H1 (cell line): ENCODE measurements at regions not wholly inside any gene's neighbourhood (a gene's known extent, or its start where the extent isn't known, plus 50 kb on each side); places are given as distances from the start of the nearest gene placed in this dataset.

ENCODE experiments used
- CTCF ChIA-PET: fragments of 300-600 bp; sonication (Branson Sonifier 250); formaldehyde crosslinking; loops from one replicate; lab custom pipeline; 2021; ENCODE audit not compliant: partially characterized antibody; lab: Charles Lee
- POLR2A ChIA-PET: fragments of 300-600 bp; sonication (Branson Sonifier 250); formaldehyde crosslinking; loops from one replicate; lab custom pipeline; 2021; ENCODE audit warnings: inconsistent platforms; ENCODE audit not compliant: partially characterized antibody; lab: Charles Lee
- DNase-seq, 2 experiments: peaks; one replicate each; pipeline versions ENCODE4 v3.0.0 to v3.0.0-alpha.2; 2010 to 2022; ENCODE audit warnings: low spot score in 2 of 2, low read depth in 1 of 2, mixed read lengths in 1 of 2
- FAIRE-seq: peaks from 2 replicates; lab custom pipeline; 2011; peaks lifted over from hg19 to GRCh38; lab: Jason Lieb, UNC
- H2AFZ ChIP-seq: 2 replicates; pipeline ENCODE4 v1.8.1; 2012; ENCODE audit warnings: low read length, inconsistent platforms
- H2AK5ac ChIP-seq: 2 replicates; pipeline ENCODE4 v1.6.1; 2013; ENCODE audit warnings: low read depth, low read length
- H2BK120ac ChIP-seq: replicated peaks from 2 replicates; pipeline ENCODE3; 2013; ENCODE audit warnings: low read depth, low read length, inconsistent platforms
- H2BK12ac ChIP-seq: 2 replicates; pipeline ENCODE4 v1.6.1; 2013; ENCODE audit warnings: low read depth, low read length
- H2BK15ac ChIP-seq: 2 replicates; pipeline ENCODE4 v1.6.1; 2013; ENCODE audit warnings: low read length
- H2BK20ac ChIP-seq: 2 replicates; pipeline ENCODE4 v1.6.1; 2013; ENCODE audit warnings: low read length
- H2BK5ac ChIP-seq: 2 replicates; pipeline ENCODE4 v1.6.1; 2013; ENCODE audit warnings: low read depth, low read length
- H3K14ac ChIP-seq: 2 replicates; pipeline ENCODE4 v1.6.1; 2013; ENCODE audit warnings: inconsistent platforms; ENCODE audit not compliant: insufficient read length
- H3K18ac ChIP-seq: 2 replicates; pipeline ENCODE4 v1.6.1; 2013; ENCODE audit warnings: low read length; ENCODE audit errors: extremely low read depth
- H3K23ac ChIP-seq: 2 replicates; pipeline ENCODE4 v1.6.1; 2013; ENCODE audit warnings: inconsistent platforms; ENCODE audit not compliant: insufficient read length
- H3K23me2 ChIP-seq: 2 replicates; pipeline ENCODE4 v1.6.1; 2013; ENCODE audit warnings: low read depth, low read length
- H3K27ac ChIP-seq: 2 replicates; pipeline ENCODE4 v1.6.1; 2011; ENCODE audit warnings: low read depth, low read length, inconsistent platforms
- H3K27me3 ChIP-seq, 4 experiments: replicated peaks in 1 of 4; 1 replicate in 1 of 4; 2 replicates in 3 of 4; pipeline versions ENCODE4 v1.6.1 to v1.8.1; 2011 to 2013; ENCODE audit warnings: low read length in 3 of 4, mild to moderate bottlenecking in 3 of 4, inconsistent platforms in 2 of 4, mixed read lengths in 2 of 4, moderate library complexity in 1 of 4; ENCODE audit not compliant: control insufficient read depth in 3 of 4, insufficient read depth in 3 of 4; ENCODE audit errors: extremely low read depth in 1 of 4
- H3K36me3 ChIP-seq, 4 experiments: 2 replicates each; pipeline versions ENCODE4 v1.6.1 to v1.8.1; 2011 to 2013; ENCODE audit warnings: mild to moderate bottlenecking in 4 of 4, low read length in 3 of 4, moderate library complexity in 2 of 4, control low read depth in 1 of 4, inconsistent platforms in 1 of 4; ENCODE audit not compliant: insufficient read depth in 4 of 4, control insufficient read depth in 2 of 4
- H3K4ac ChIP-seq: replicated peaks from 2 replicates; pipeline ENCODE3; 2013; ENCODE audit warnings: low read length, low read depth, mixed read lengths, inconsistent platforms; ENCODE audit not compliant: insufficient read length
- H3K4me1 ChIP-seq, 4 experiments: replicated peaks in 1 of 4; 1 replicate in 1 of 4; 2 replicates in 3 of 4; pipeline versions ENCODE4 v1.6.1 to v1.8.1; 2011 to 2013; ENCODE audit warnings: low read length in 3 of 4, inconsistent platforms in 2 of 4, mixed read lengths in 1 of 4; ENCODE audit not compliant: insufficient read depth in 4 of 4, control insufficient read depth in 3 of 4
- H3K4me2 ChIP-seq, 2 experiments: 2 replicates each; pipeline versions ENCODE4 v1.6.1 to v1.8.1; 2011 to 2013; ENCODE audit warnings: low read depth in 2 of 2, low read length in 2 of 2, control low read depth in 1 of 2, inconsistent platforms in 1 of 2, mild to moderate bottlenecking in 1 of 2; ENCODE audit not compliant: insufficient read depth in 1 of 2
- H3K4me3 ChIP-seq, 4 experiments: fragments of 200-600, 300-600 bp in 1 of 4; sonication (generic), shearing (Covaris generic), sonication (Bioruptor Twin) in 1 of 4; 2 replicates each; pipeline versions ENCODE4 v1.5.1 to v1.8.1; 2011 to 2016; ENCODE audit warnings: low read length in 4 of 4, low read depth in 3 of 4, control low read depth in 2 of 4, inconsistent platforms in 2 of 4, mild to moderate bottlenecking in 2 of 4, mixed read lengths in 1 of 4, moderate library complexity in 1 of 4; ENCODE audit not compliant: insufficient read depth in 2 of 4; ENCODE audit errors: extremely low read depth in 1 of 4
- H3K56ac ChIP-seq: replicated peaks from 2 replicates; pipeline ENCODE3; 2013; ENCODE audit warnings: low read depth, mild to moderate bottlenecking, mixed read lengths, low read length, inconsistent platforms; ENCODE audit not compliant: insufficient read length
- H3K79me1 ChIP-seq: 2 replicates; pipeline ENCODE4 v1.6.1; 2013; ENCODE audit warnings: low read depth, low read length, control low read depth
- H3K79me2 ChIP-seq, 2 experiments: 2 replicates each; pipeline versions ENCODE4 v1.6.1 to v1.8.1; 2012 to 2013; ENCODE audit warnings: low read length in 2 of 2, mild to moderate bottlenecking in 2 of 2, inconsistent platforms in 1 of 2; ENCODE audit not compliant: insufficient read depth in 2 of 2, control insufficient read depth in 1 of 2
- H3K9ac ChIP-seq, 4 experiments: replicated peaks in 1 of 4; 1 replicate in 1 of 4; 2 replicates in 3 of 4; pipeline versions ENCODE4 v1.6.1 to v1.8.1; 2011 to 2013; ENCODE audit warnings: low read depth in 3 of 4, low read length in 3 of 4, control low read depth in 2 of 4, mild to moderate bottlenecking in 2 of 4, moderate library complexity in 2 of 4, inconsistent platforms in 1 of 4; ENCODE audit errors: extremely low read depth in 1 of 4
- H3K9me3 ChIP-seq, 2 experiments: 2 replicates each; pipeline versions ENCODE4 v1.6.1 to v1.8.1; 2012 to 2013; ENCODE audit warnings: mild to moderate bottlenecking in 2 of 2, moderate library complexity in 2 of 2, control low read depth in 1 of 2, inconsistent platforms in 1 of 2, low read depth in 1 of 2, low read length in 1 of 2, mixed read lengths in 1 of 2; ENCODE audit not compliant: insufficient read depth in 2 of 2
- H4K20me1 ChIP-seq, 2 experiments: replicated peaks in 1 of 2; 2 replicates each; pipeline versions ENCODE3 to v1.8.1; 2011 to 2013; ENCODE audit warnings: inconsistent platforms in 2 of 2, low read length in 2 of 2, mild to moderate bottlenecking in 1 of 2; ENCODE audit not compliant: insufficient read depth in 2 of 2, control insufficient read depth in 1 of 2
- H4K5ac ChIP-seq: 2 replicates; pipeline ENCODE4 v1.6.1; 2013; ENCODE audit warnings: low read length, low read depth, mixed read lengths, inconsistent platforms; ENCODE audit not compliant: insufficient read length
- H4K8ac ChIP-seq: 2 replicates; pipeline ENCODE4 v1.8.0; 2013; ENCODE audit warnings: mild to moderate bottlenecking, moderate library complexity, low read length, inconsistent platforms; ENCODE audit not compliant: insufficient read depth; ENCODE audit errors: extremely low read depth
- H4K91ac ChIP-seq: replicated peaks from 2 replicates; pipeline ENCODE3; 2013; ENCODE audit warnings: low read length, mixed read lengths, inconsistent platforms; ENCODE audit not compliant: insufficient read length
- FOSL1 ChIP-seq: IDR thresholded peaks from 2 replicates; pipeline ENCODE4 v1.6.1; 2011; ENCODE audit warnings: mild to moderate bottlenecking, low read depth, low read length, moderate library complexity; ENCODE audit not compliant: insufficient read depth
- KDM1A ChIP-seq: fragments of 200-600, 300-600 bp; sonication (generic); IDR thresholded peaks from 2 replicates; pipeline ENCODE4 v1.7.1; 2016; ENCODE audit warnings: mild to moderate bottlenecking, low read length, borderline replicate concordance
- SP2 ChIP-seq: IDR thresholded peaks from 2 replicates; pipeline ENCODE4 v1.6.1; 2012; ENCODE audit warnings: mild to moderate bottlenecking, low read length, inconsistent platforms
- YY1 ChIP-seq: IDR thresholded peaks from 2 replicates; pipeline ENCODE4 v1.6.1; 2011; ENCODE audit warnings: low read depth, mild to moderate bottlenecking, low read length
- WGBS, 2 experiments: shearing (Covaris generic) in 1 of 2; methylation state at CpG; one replicate each; pipeline versions ENCODE4 v1.1.6 to v1.1.7; 2013 to 2015; ENCODE audit warnings: low lambda C conversion rate in 2 of 2, mixed read lengths in 2 of 2, inconsistent platforms in 1 of 2, low coverage in 1 of 2, missing lambda C conversion rate in 1 of 2; ENCODE audit not compliant: insufficient replicate concordance in 2 of 2, insufficient coverage in 1 of 2, insufficient read length in 1 of 2; ENCODE audit errors: extremely low coverage in 1 of 2, missing lambda C conversion rate in 1 of 2; 5-methylcytosine and 5-hydroxymethylcytosine counted together

- no peak overlapping the region for H2BK12ac ChIP-seq
- H4K5ac ChIP-seq, result no peak overlapping the region
- H3K14ac ChIP-seq, result no peak overlapping the region
- no peak overlapping the region for H3K9ac ChIP-seq
- no peaks in the 10 kb centered on the region; the same call in 1 of the 2 replicates for H3K23me2 ChIP-seq
- no peak overlapping the region for H3K27ac ChIP-seq
- H2BK5ac ChIP-seq, result no peak overlapping the region
- no peaks in the 10 kb centered on the region for H3K79me1 ChIP-seq
- H2AK5ac ChIP-seq, result no peak overlapping the region
- DNase-seq, result no peak
- H3K56ac ChIP-seq, result no peak overlapping the region
- no peaks in the 10 kb centered on the region for H3K9me3 ChIP-seq
- no peak overlapping the region for H2BK15ac ChIP-seq
- H4K8ac ChIP-seq, result no peak overlapping the region
- no peak overlapping the region for H3K23ac ChIP-seq
- H2BK120ac ChIP-seq, result no peak overlapping the region
- no peaks in the 10 kb centered on the region for H3K4me1 ChIP-seq
- 92% methylated on average over 8 of the region's 9 CpGs; no CpG with 5 or more reads in 1 of the 2 experiments for WGBS, 2 experiments
- no peak overlapping the region for H2BK20ac ChIP-seq
- no peak for TF ChIP-seq FOSL1
- no peak for TF ChIP-seq YY1
- TF ChIP-seq KDM1A, result no peak
- no peak for TF ChIP-seq SP2
- POLR2A ChIA-PET, result no interaction called here
- no peaks in the 10 kb centered on the region for H3K36me3 ChIP-seq
- H4K91ac ChIP-seq, result no peak overlapping the region
- H3K4me2 ChIP-seq, result no peak overlapping the region
- no peak overlapping the region for H3K4ac ChIP-seq
- no peaks in the 10 kb centered on the region for H4K20me1 ChIP-seq
- no peaks in the 10 kb centered on the region for H3K79me2 ChIP-seq
- H2AFZ ChIP-seq, result no peak overlapping the region
- FAIRE-seq, result no peak
- CTCF ChIA-PET, result interaction anchor here (1.4 kb wide), 1 partner anchor 12 kb away, joined by 3 read pairs; no protein-coding TSS in a partner anchor
- H3K4me3 ChIP-seq, result no peak overlapping the region
- H3K18ac ChIP-seq, result no peak overlapping the region
- H3K27me3 ChIP-seq, result no peaks in the 10 kb centered on the region
These were observed 157.8 kb upstream of the TNP1 start for GRCh38 chr2:217017456-217018252.
